ENCODE measurements at regions not wholly inside any gene's neighbourhood (a gene's known extent, or its start where the extent isn't known, plus 50 kb on each side); places are given as distances from the start of the nearest gene placed in this dataset.

DNA sequence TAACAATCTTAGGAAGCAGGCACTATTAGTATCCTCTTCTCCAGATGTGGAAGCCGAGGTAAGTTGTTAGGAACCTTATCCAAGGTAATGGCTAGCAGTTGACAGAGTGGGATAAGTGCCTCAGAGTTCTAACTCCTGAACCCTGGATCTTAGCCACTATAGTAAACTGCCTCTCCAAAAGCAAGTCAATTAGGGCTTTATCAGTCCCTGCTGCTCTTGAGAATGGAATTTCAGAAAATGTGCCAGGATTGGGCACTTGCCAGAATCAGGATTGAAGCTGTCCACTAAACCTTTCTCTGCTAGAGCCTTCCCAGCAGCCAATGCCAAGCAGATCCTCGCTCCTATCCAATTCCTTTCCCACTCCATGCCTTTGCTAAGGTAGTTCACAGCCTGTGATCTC is 777.5 kb upstream of the POM121L12 start:
- Mint-ChIP-seq H3K27ac (no peak overlapping the region), H3K4me1 (no peaks in the 10 kb centered on the region), H3K9me3 (peaks cover 2% of the 10 kb centered on the region), H3K27me3 (ENCODE audit: insufficient read depth) (no peaks in the 10 kb centered on the region), H3K36me3 (ENCODE audit: low read depth) (no peaks in the 10 kb centered on the region), H3K4me3 (no peak overlapping the region)
- Histone ChIP-seq H3K27me3 (ENCODE audit: control insufficient read depth, insufficient read depth, low read length, poor library complexity, severe bottlenecking) (no peaks in the 10 kb centered on the region), H3K9ac (ENCODE audit: extremely low read depth, low read length, poor library complexity, severe bottlenecking) (no peak overlapping the region), H3K9me3 (ENCODE audit: control insufficient read depth, low read length) (no peaks in the 10 kb centered on the region), H3K4me1 (ENCODE audit: control insufficient read depth, insufficient read depth, low read length) (no peaks in the 10 kb centered on the region), H3K27ac (ENCODE audit: low read depth, low read length) (no peak overlapping the region), H3K36me3 (ENCODE audit: control insufficient read depth, insufficient read depth, low read length) (no peaks in the 10 kb centered on the region), H3K4me3 (ENCODE audit: low read length) (no peak overlapping the region)
- WGBS, 2 experiments (ENCODE audit: insufficient coverage in 1 of 2, insufficient read length in 1 of 2) = 83 to 95% methylated on average over 1 to 2 of the region's 2 CpGs
- DNase-seq = no peak
- TF ChIP-seq, protein P1, sequence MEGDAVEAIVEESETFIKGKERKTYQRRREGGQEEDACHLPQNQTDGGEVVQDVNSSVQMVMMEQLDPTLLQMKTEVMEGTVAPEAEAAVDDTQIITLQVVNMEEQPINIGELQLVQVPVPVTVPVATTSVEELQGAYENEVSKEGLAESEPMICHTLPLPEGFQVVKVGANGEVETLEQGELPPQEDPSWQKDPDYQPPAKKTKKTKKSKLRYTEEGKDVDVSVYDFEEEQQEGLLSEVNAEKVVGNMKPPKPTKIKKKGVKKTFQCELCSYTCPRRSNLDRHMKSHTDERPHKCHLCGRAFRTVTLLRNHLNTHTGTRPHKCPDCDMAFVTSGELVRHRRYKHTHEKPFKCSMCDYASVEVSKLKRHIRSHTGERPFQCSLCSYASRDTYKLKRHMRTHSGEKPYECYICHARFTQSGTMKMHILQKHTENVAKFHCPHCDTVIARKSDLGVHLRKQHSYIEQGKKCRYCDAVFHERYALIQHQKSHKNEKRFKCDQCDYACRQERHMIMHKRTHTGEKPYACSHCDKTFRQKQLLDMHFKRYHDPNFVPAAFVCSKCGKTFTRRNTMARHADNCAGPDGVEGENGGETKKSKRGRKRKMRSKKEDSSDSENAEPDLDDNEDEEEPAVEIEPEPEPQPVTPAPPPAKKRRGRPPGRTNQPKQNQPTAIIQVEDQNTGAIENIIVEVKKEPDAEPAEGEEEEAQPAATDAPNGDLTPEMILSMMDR (conservative IDR thresholded peaks at IDR 0.05) = no peak

DNA sequence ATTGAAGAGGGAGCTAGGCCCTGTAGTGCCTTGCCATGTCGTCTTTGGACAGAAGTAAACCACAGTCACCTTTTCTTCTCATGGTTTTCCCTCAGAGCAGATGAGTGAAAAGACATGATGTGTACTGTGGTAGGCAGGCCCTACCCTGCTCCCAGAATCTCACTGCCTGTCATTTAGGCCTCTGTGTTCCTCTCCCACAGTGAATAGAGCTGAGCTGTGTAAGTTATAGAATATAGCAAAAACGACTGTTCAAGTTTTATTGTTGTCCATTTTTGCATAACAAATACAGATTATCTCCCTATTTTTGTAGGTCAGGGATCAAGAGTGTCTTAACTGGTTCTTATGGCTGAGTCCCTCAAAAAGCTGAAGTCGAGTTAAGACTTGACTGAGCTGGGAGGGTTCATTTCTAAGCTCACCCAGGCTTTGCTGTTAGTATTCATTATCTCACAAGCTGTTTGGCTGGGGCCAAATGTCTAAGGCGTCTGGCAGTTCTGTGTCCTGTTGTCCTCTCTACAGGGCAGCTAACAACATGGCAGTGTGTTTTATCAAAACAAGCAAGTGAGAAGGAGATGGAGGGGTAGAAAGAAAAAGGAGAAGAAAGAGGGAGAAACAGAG is 780.9 kb upstream of the POM121L12 start:
- H3K4me3 ChIP-seq (ENCODE audit: low read length) = no peak overlapping the region
- Mint-ChIP-seq H3K27ac (no peak overlapping the region), H3K9me3 (no peaks in the 10 kb centered on the region), H3K27me3 (ENCODE audit: insufficient read depth) (no peaks in the 10 kb centered on the region), H3K36me3 (ENCODE audit: low read depth) (no peaks in the 10 kb centered on the region), H3K4me3 (no peak overlapping the region), H3K4me1 (no peaks in the 10 kb centered on the region)
- H3K4me1 ChIP-seq (ENCODE audit: control insufficient read depth, insufficient read depth, low read length) = no peaks in the 10 kb centered on the region
- no peaks in the 10 kb centered on the region for H3K9me3 ChIP-seq (ENCODE audit: control insufficient read depth, low read length)
- no peak for DNase-seq
- no peak overlapping the region for H3K9ac ChIP-seq (ENCODE audit: extremely low read depth, low read length, poor library complexity, severe bottlenecking)
- no peaks in the 10 kb centered on the region for H3K36me3 ChIP-seq (ENCODE audit: control insufficient read depth, insufficient read depth, low read length)
- no peak overlapping the region for H3K27ac ChIP-seq (ENCODE audit: low read depth, low read length)
- TF ChIP-seq, protein P1 (conservative IDR thresholded peaks at IDR 0.05) = no peak
- no peaks in the 10 kb centered on the region for H3K27me3 ChIP-seq (ENCODE audit: control insufficient read depth, insufficient read depth, low read length, poor library complexity, severe bottlenecking)
- 76 to 92% methylated on average over 1 to 4 of the region's 4 CpGs for WGBS, 2 experiments (ENCODE audit: insufficient coverage in 1 of 2, insufficient read length in 1 of 2)

DNA sequence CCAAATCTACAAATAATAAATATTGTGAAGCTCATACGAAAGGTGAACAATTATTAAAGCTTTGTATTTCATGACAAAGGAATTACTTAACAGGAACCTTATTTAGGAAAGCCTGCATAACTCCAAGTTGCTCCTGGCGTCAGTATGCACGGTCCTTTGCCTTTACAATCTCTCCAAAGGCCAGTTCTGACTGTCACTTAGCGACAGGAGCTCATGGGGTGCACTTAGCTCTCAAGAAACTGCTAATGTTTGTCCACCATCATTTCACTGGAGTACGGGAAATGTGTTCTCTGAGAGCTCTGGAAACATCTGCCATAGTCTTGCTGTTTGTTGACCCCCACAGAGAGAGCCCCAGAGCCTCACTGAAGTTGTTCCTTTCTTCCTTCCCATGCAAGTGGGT is 781.5 kb upstream of the POM121L12 start:
- no peak overlapping the region for H3K4me3 ChIP-seq (ENCODE audit: low read length)
- H3K27me3 ChIP-seq (ENCODE audit: control insufficient read depth, insufficient read depth, low read length, poor library complexity, severe bottlenecking) = no peaks in the 10 kb centered on the region
- no peaks in the 10 kb centered on the region for H3K27me3 Mint-ChIP-seq (ENCODE audit: insufficient read depth)
- no peaks in the 10 kb centered on the region for H3K36me3 Mint-ChIP-seq (ENCODE audit: low read depth)
- no peak overlapping the region for H3K4me3 Mint-ChIP-seq
- H3K4me1 ChIP-seq (ENCODE audit: control insufficient read depth, insufficient read depth, low read length) = no peaks in the 10 kb centered on the region
- no peak for DNase-seq
- no peaks in the 10 kb centered on the region for H3K4me1 Mint-ChIP-seq
- H3K9me3 ChIP-seq (ENCODE audit: control insufficient read depth, low read length) = no peaks in the 10 kb centered on the region
- H3K36me3 ChIP-seq (ENCODE audit: control insufficient read depth, insufficient read depth, low read length) = no peaks in the 10 kb centered on the region
- TF ChIP-seq, protein P1 (conservative IDR thresholded peaks at IDR 0.05) = no peak
- H3K9ac ChIP-seq (ENCODE audit: extremely low read depth, low read length, poor library complexity, severe bottlenecking) = no peak overlapping the region
- H3K27ac Mint-ChIP-seq = no peak overlapping the region
- H3K9me3 Mint-ChIP-seq = no peaks in the 10 kb centered on the region
- H3K27ac ChIP-seq (ENCODE audit: low read depth, low read length) = no peak overlapping the region
- WGBS, 2 experiments (ENCODE audit: insufficient coverage in 1 of 2, insufficient read length in 1 of 2) = 70 to 73% methylated on average over 4 to 5 of the region's 5 CpGs
